ENCODE measurements at regions not wholly inside any gene's neighbourhood (a gene's known extent, or its start where the extent isn't known, plus 50 kb on each side); places are given as distances from the start of the nearest gene placed in this dataset.

GRCh38 chr6:148082044-148082443 is 260.6 kb upstream of the SASH1 start:
- peaks cover 0 to 8% of the 10 kb centered on the region in 2 donors for H3K9me3 Mint-ChIP-seq
- DNase-seq, result no peak
- no peaks in the 10 kb centered on the region for H3K9me3 ChIP-seq (ENCODE audit: control insufficient read depth, insufficient read depth, low read length)
- no peaks in the 10 kb centered on the region for H3K36me3 ChIP-seq (ENCODE audit: control insufficient read depth, insufficient read depth, low read length)
- 52% methylated on average over 2 of the region's 2 CpGs for WGBS (ENCODE audit: insufficient coverage)
- no peak overlapping the region for H3K4me3 ChIP-seq (ENCODE audit: low read length)
- no peaks in the 10 kb centered on the region for H3K4me1 ChIP-seq (ENCODE audit: control insufficient read depth, insufficient read depth, low read length)
- intact Hi-C loops (cut with micrococcal nuclease), result no loop called here
- H3K27me3 ChIP-seq (ENCODE audit: control insufficient read depth, insufficient read depth, low read length), result no peaks in the 10 kb centered on the region
- ATAC-seq, result no peak
- H3K27ac ChIP-seq (ENCODE audit: low read length), result no peak overlapping the region
- no peak overlapping the region for H3K4me3 Mint-ChIP-seq
- H3K27ac Mint-ChIP-seq, result no peak overlapping the region
- H3K27me3 Mint-ChIP-seq (ENCODE audit: low read depth in 2 of 2), result no peaks in the 10 kb centered on the region
- H3K36me3 Mint-ChIP-seq, result no peaks in the 10 kb centered on the region
- no peaks in the 10 kb centered on the region for H3K4me1 Mint-ChIP-seq
- no peak for TF ChIP-seq CTCF (IDR thresholded peaks at IDR 0.05)

- Mint-ChIP-seq H3K27me3 (ENCODE audit: low read depth in 2 of 2) (no peaks in the 10 kb centered on the region), H3K36me3 (no peaks in the 10 kb centered on the region), H3K4me3 (no peak overlapping the region), H3K4me1 (no peaks in the 10 kb centered on the region), H3K27ac (no peak overlapping the region), H3K9me3 (peaks cover 0 to 5% of the 10 kb centered on the region in 2 donors)
- no peak for TF ChIP-seq CTCF (IDR thresholded peaks at IDR 0.05)
- Histone ChIP-seq H3K4me3 (ENCODE audit: low read length) (no peak overlapping the region), H3K4me1 (ENCODE audit: control insufficient read depth, insufficient read depth, low read length) (no peaks in the 10 kb centered on the region), H3K36me3 (ENCODE audit: control insufficient read depth, insufficient read depth, low read length) (no peaks in the 10 kb centered on the region), H3K27me3 (ENCODE audit: control insufficient read depth, insufficient read depth, low read length) (no peaks in the 10 kb centered on the region), H3K27ac (ENCODE audit: low read length) (no peak overlapping the region), H3K9me3 (ENCODE audit: control insufficient read depth, insufficient read depth, low read length) (no peaks in the 10 kb centered on the region)
- DNase-seq, result no peak
- intact Hi-C loops (cut with micrococcal nuclease), result no loop called here
- 57% methylated on average over 2 of the region's 2 CpGs for WGBS (ENCODE audit: insufficient coverage)
- no peak for ATAC-seq
Measured at GRCh38 chr6:148082696-148083095, 259.9 kb upstream of the SASH1 start.

DNA sequence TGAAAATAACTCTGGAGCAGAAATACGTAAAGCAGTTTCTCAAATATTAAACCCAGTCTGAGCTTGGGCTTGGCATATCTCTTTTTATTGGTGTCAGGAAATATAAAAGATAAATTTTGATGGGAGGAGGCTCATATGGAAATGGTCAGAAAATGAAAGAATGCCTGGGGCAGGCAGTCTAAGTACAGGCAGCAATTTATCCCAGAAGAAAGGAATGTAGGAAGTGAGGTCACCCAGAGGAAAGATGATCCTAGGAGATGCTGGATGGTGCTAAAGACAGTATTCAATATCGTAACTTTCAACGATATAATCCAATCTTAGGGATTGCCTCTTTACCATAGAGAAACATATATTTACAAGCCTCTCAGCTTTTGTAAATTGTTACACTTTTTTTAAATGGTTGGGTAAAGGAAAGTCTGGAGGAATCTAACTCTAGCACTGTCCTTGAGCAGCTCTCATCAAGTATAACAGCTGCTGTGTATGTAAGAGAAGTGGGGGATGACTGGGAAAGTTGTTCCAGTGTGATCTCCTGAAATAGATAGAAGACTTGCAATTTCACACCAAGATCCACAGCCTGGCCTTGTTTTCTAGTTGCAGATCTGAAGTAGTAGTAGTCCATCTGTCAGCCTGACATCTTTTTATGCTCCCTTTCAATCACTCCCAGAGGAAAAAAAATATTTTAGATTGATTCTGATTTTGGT is 256.9 kb upstream of the SASH1 start:
- no peaks in the 10 kb centered on the region for H3K36me3 ChIP-seq (ENCODE audit: control insufficient read depth, insufficient read depth, low read length)
- intact Hi-C loops (cut with micrococcal nuclease), result no loop called here
- H3K4me3 Mint-ChIP-seq, result no peak overlapping the region

More for the DNA sequence above, 256.9 kb upstream of the SASH1 start:
- H3K36me3 Mint-ChIP-seq, result no peaks in the 10 kb centered on the region
- peaks cover 6 to 10% of the 10 kb centered on the region in 2 donors for H3K9me3 Mint-ChIP-seq
- Histone ChIP-seq H3K9me3 (ENCODE audit: control insufficient read depth, insufficient read depth, low read length) (peaks cover 3% of the 10 kb centered on the region), H3K27ac (ENCODE audit: low read length) (no peak overlapping the region), H3K27me3 (ENCODE audit: control insufficient read depth, insufficient read depth, low read length) (no peaks in the 10 kb centered on the region), H3K4me1 (ENCODE audit: control insufficient read depth, insufficient read depth, low read length) (no peaks in the 10 kb centered on the region), H3K4me3 (ENCODE audit: low read length) (no peak overlapping the region)
- WGBS (ENCODE audit: insufficient coverage), result 100% methylated on average over 1 of the region's 3 CpGs
- no peak for TF ChIP-seq CTCF (IDR thresholded peaks at IDR 0.05)
- DNase-seq, result no peak
- H3K27me3 Mint-ChIP-seq (ENCODE audit: low read depth in 2 of 2), result no peaks in the 10 kb centered on the region
- H3K27ac Mint-ChIP-seq, result no peak overlapping the region
- no peaks in the 10 kb centered on the region for H3K4me1 Mint-ChIP-seq
- no peak for ATAC-seq
